Mesothelial cell of epicardium (in vitro differentiated cells): ENCODE measurements at regions not wholly inside any gene's neighbourhood (a gene's known extent, or its start where the extent isn't known, plus 50 kb on each side); places are given as distances from the start of the nearest gene placed in this dataset.

Experiments
- DNase-seq, 2 experiments: peaks; one replicate each; pipeline ENCODE4 v3.0.0; 2021; ENCODE audit warnings: low spot score in 2 of 2; ENCODE audit not compliant: unreplicated experiment in 2 of 2
- H3K27ac Mint-ChIP-seq: 2 replicates; pipeline ENCODE4 v1.8.0; 2021; ENCODE audit warnings: mixed read lengths
- H3K27me3 Mint-ChIP-seq: 2 replicates; pipeline ENCODE4 v1.8.0; 2021; ENCODE audit warnings: low read depth, mixed read lengths
- H3K36me3 Mint-ChIP-seq: 2 replicates; pipeline ENCODE4 v1.8.0; 2021; ENCODE audit warnings: mixed read lengths
- H3K4me1 Mint-ChIP-seq: 2 replicates; pipeline ENCODE4 v1.8.0; 2021; ENCODE audit warnings: mixed read lengths
- H3K4me3 Mint-ChIP-seq: 2 replicates; pipeline ENCODE4 v1.8.0; 2021; ENCODE audit warnings: mild to moderate bottlenecking, moderate library complexity, mixed read lengths
- H3K9me3 Mint-ChIP-seq: 2 replicates; pipeline ENCODE4 v1.8.0; 2021; ENCODE audit warnings: mixed read lengths
- CTCF ChIP-seq: fragments of 200-600 bp; sonication (generic); IDR thresholded peaks from one replicate; pipeline ENCODE4 v1.5.0; 2021; ENCODE audit warnings: antibody characterized with exemption; ENCODE audit not compliant: unreplicated experiment

GRCh38 chr6:67759001-67759400, 876.1 kb upstream of the ADGRB3 start:
- Mint-ChIP-seq H3K4me3 (no peak overlapping the region), H3K36me3 (no peaks in the 10 kb centered on the region), H3K4me1 (no peaks in the 10 kb centered on the region), H3K9me3 (peaks cover 14% of the 10 kb centered on the region), H3K27me3 (peaks cover 2% of the 10 kb centered on the region), H3K27ac (no peak overlapping the region)
- DNase-seq = no peak
- TF ChIP-seq CTCF = no peak

DNA sequence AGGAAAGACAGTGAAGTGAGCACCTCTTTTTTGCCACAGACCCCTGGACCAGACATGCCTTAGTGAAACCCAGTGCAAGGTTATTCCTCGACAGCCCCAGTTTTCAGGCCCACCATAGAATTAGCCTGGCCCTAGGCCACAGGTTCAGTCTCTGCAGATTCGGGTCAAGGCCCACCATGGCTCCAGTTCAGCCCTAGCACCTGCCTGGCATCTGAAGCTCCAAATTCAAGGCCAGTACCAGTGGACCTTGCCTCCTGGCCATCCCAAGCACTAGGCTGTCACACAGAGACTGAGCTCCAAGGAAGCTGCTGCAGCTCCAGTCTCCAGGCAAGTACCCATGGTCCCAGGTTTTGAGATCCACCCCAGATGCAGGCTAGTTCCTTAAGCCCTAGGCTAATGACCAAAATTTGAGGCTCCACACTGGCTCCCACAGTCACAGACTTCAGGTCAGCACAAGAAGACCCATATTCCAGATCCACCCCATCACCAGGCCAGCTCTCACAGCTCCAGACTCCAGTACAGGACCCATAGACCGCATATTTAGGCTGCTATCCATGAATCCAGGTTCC, 877.5 kb upstream of the ADGRB3 start:
- H3K4me1 Mint-ChIP-seq = no peaks in the 10 kb centered on the region
- peaks cover 14% of the 10 kb centered on the region for H3K9me3 Mint-ChIP-seq
- H3K27ac Mint-ChIP-seq = no peak overlapping the region
- no peak for DNase-seq
- H3K4me3 Mint-ChIP-seq = no peak overlapping the region
- H3K36me3 Mint-ChIP-seq = no peaks in the 10 kb centered on the region
- peaks cover 2% of the 10 kb centered on the region for H3K27me3 Mint-ChIP-seq
- no peak for TF ChIP-seq CTCF

DNA sequence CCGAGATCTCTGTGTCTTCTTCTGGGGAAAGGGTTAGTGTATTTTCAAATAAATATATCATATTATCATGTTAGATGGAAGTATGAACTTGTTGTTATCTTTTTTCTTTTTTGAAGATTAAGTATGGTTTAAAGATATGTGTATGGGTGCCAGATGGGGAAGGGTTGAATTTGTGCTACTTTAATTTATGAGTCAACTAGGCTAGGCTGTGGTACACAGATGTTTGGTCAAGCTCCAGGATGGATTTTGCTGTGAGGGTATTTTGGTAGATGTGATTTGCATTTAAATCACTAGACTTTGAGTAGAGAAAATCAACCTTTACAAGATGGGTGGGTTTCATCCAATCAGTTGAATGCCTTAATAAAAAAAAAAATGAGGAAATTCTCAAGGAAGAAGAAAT, 886.6 kb upstream of the ADGRB3 start:
- Mint-ChIP-seq H3K9me3 (no peaks in the 10 kb centered on the region), H3K27ac (no peak overlapping the region), H3K4me1 (no peaks in the 10 kb centered on the region), H3K36me3 (no peaks in the 10 kb centered on the region), H3K27me3 (no peaks in the 10 kb centered on the region), H3K4me3 (no peak overlapping the region)
- no peak for DNase-seq
- no peak for TF ChIP-seq CTCF

- no peaks in the 10 kb centered on the region for H3K36me3 Mint-ChIP-seq
- H3K4me3 Mint-ChIP-seq = no peak overlapping the region
- DNase-seq = no peak
- H3K27me3 Mint-ChIP-seq = no peaks in the 10 kb centered on the region
- H3K4me1 Mint-ChIP-seq = peaks cover 2% of the 10 kb centered on the region
- H3K27ac Mint-ChIP-seq = no peak overlapping the region
- peaks cover 36% of the 10 kb centered on the region for H3K9me3 Mint-ChIP-seq
- TF ChIP-seq CTCF = no peak
Measured at GRCh38 chr6:67736816-67737215, 898.3 kb upstream of the ADGRB3 start.

GRCh38 chr6:67736161-67736560, 898.9 kb upstream of the ADGRB3 start:
- peaks cover 43% of the 10 kb centered on the region for H3K9me3 Mint-ChIP-seq
- H3K4me1 Mint-ChIP-seq = peaks cover 2% of the 10 kb centered on the region
- no peak for TF ChIP-seq CTCF
- no peak for DNase-seq
- H3K4me3 Mint-ChIP-seq = no peak overlapping the region
- H3K27ac Mint-ChIP-seq = no peak overlapping the region
- H3K27me3 Mint-ChIP-seq = no peaks in the 10 kb centered on the region
- H3K36me3 Mint-ChIP-seq = no peaks in the 10 kb centered on the region

DNA sequence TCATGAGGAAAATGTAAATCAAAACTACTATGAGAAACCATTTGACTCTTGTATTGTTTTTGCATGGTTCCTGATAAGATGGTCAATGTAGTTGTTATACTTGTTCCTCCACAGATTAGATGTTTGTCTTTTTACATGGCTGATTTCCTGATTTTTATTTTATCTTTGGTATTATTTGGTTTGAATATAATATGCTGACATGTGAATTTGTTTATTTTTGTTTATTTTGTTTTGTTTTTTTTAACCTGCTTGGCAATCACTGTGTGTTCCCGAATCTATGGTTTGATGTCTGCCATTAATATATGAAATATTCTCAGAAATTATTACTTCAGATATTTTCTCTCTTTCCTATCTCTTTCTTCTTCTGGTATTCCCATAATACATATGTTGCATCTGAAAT, 899.5 kb upstream of the ADGRB3 start:
- H3K27ac Mint-ChIP-seq = no peak overlapping the region
- peaks cover 44% of the 10 kb centered on the region for H3K9me3 Mint-ChIP-seq
- H3K4me1 Mint-ChIP-seq = peaks cover 2% of the 10 kb centered on the region
- no peak for TF ChIP-seq CTCF
- no peak for DNase-seq
- H3K27me3 Mint-ChIP-seq = no peaks in the 10 kb centered on the region
- no peak overlapping the region for H3K4me3 Mint-ChIP-seq
- no peaks in the 10 kb centered on the region for H3K36me3 Mint-ChIP-seq
